Stimulated activated effector memory CD8-positive, alpha-beta T cell treated with anti-CD3 and anti-CD28 coated beads, Interleukin-12 subunit alpha, Interleukin-12 subunit beta, amount 100 ng/mL, for 72 hours (primary cell): ENCODE measurements at regions not wholly inside any gene's neighbourhood (a gene's known extent, or its start where the extent isn't known, plus 50 kb on each side); places are given as distances from the start of the nearest gene placed in this dataset.

Experiments used
- ATAC-seq: fragments of 150-1000 bp; cut with Tn5 transposase; 2 replicates; pipeline ENCODE4 v1.10.0; 2021
- DNase-seq, 2 donors: peaks; one replicate each; pipeline ENCODE4 v3.0.0; 2021 to 2022; ENCODE audit warnings: low spot score in 2 of 2
- H3K27ac Mint-ChIP-seq: one replicate; pipeline ENCODE4 v1.8.0; 2022; ENCODE audit warnings: mild to moderate bottlenecking, mixed read lengths
- H3K36me3 Mint-ChIP-seq: one replicate; pipeline ENCODE4 v1.8.0; 2022; ENCODE audit warnings: mild to moderate bottlenecking, mixed read lengths
- H3K4me1 Mint-ChIP-seq: one replicate; pipeline ENCODE4 v1.8.0; 2022; ENCODE audit warnings: mixed read lengths
- H3K4me3 Mint-ChIP-seq: one replicate; pipeline ENCODE4 v1.8.0; 2022; ENCODE audit warnings: mild to moderate bottlenecking, mixed read lengths
- H3K9me3 Mint-ChIP-seq: one replicate; pipeline ENCODE4 v1.8.0; 2022; ENCODE audit warnings: mixed read lengths

GRCh38 chr7:8908889-8909288 is 475.5 kb downstream of the NXPH1 start:
- Mint-ChIP-seq H3K4me1 (no peaks in the 10 kb centered on the region), H3K9me3 (no peaks in the 10 kb centered on the region), H3K27ac (no peak overlapping the region), H3K36me3 (no peaks in the 10 kb centered on the region), H3K4me3 (no peak overlapping the region)
- ATAC-seq (no peak), DNase-seq (no peak)

GRCh38 chr7:8913682-8914081 is 480.3 kb downstream of the NXPH1 start:
- DNase-seq (no peak), ATAC-seq (no peak)
- Mint-ChIP-seq H3K9me3 (peaks cover 4% of the 10 kb centered on the region), H3K4me3 (no peak overlapping the region), H3K27ac (no peak overlapping the region), H3K36me3 (no peaks in the 10 kb centered on the region), H3K4me1 (no peaks in the 10 kb centered on the region)

GRCh38 chr7:8921807-8922206 is 488.4 kb downstream of the NXPH1 start:
- Mint-ChIP-seq H3K4me3 (no peak overlapping the region), H3K36me3 (no peaks in the 10 kb centered on the region), H3K27ac (no peak overlapping the region), H3K9me3 (peaks cover 6% of the 10 kb centered on the region), H3K4me1 (no peaks in the 10 kb centered on the region)
- DNase-seq (no peak), ATAC-seq (no peak)

- DNase-seq = no peak
- ATAC-seq = no peak
- Mint-ChIP-seq H3K4me3 (no peak overlapping the region), H3K4me1 (no peaks in the 10 kb centered on the region), H3K36me3 (no peaks in the 10 kb centered on the region), H3K27ac (no peak overlapping the region), H3K9me3 (peaks cover 6% of the 10 kb centered on the region)
Measured at GRCh38 chr7:8922726-8923125, 489.3 kb downstream of the NXPH1 start.

- Mint-ChIP-seq H3K9me3 (peaks cover 6% of the 10 kb centered on the region), H3K36me3 (no peaks in the 10 kb centered on the region), H3K4me3 (no peak overlapping the region), H3K4me1 (no peaks in the 10 kb centered on the region), H3K27ac (no peak overlapping the region)
- ATAC-seq (no peak), DNase-seq (no peak)
Measured at GRCh38 chr7:8923164-8923806, 489.9 kb downstream of the NXPH1 start.

GRCh38 chr7:8931906-8932646 is 498.7 kb downstream of the NXPH1 start:
- ATAC-seq (no peak), DNase-seq (no peak)
- Mint-ChIP-seq H3K27ac (no peak overlapping the region), H3K4me3 (no peak overlapping the region), H3K4me1 (no peaks in the 10 kb centered on the region), H3K9me3 (peaks cover 20% of the 10 kb centered on the region), H3K36me3 (no peaks in the 10 kb centered on the region)

GRCh38 chr7:8932751-8933150 is 499.3 kb downstream of the NXPH1 start:
- ATAC-seq (no peak), DNase-seq (no peak)
- H3K9me3 Mint-ChIP-seq = peaks cover 24% of the 10 kb centered on the region
- no peaks in the 10 kb centered on the region for H3K36me3 Mint-ChIP-seq
- H3K4me1 Mint-ChIP-seq = no peaks in the 10 kb centered on the region
- H3K27ac Mint-ChIP-seq = no peak overlapping the region
- H3K4me3 Mint-ChIP-seq = no peak overlapping the region

GRCh38 chr7:8937204-8937603 is 503.8 kb downstream of the NXPH1 start:
- ATAC-seq (no peak), DNase-seq (no peak)
- H3K9me3 Mint-ChIP-seq = peaks cover 35% of the 10 kb centered on the region
- no peak overlapping the region for H3K4me3 Mint-ChIP-seq
- H3K4me1 Mint-ChIP-seq = no peaks in the 10 kb centered on the region
- H3K36me3 Mint-ChIP-seq = no peaks in the 10 kb centered on the region
- no peak overlapping the region for H3K27ac Mint-ChIP-seq

GRCh38 chr7:8938044-8938805 is 504.8 kb downstream of the NXPH1 start:
- Mint-ChIP-seq H3K9me3 (peaks cover 41% of the 10 kb centered on the region), H3K27ac (no peak overlapping the region), H3K36me3 (no peaks in the 10 kb centered on the region), H3K4me1 (no peaks in the 10 kb centered on the region), H3K4me3 (no peak overlapping the region)
- DNase-seq (no peak), ATAC-seq (no peak)

- Mint-ChIP-seq H3K4me1 (no peaks in the 10 kb centered on the region), H3K4me3 (no peak overlapping the region)
- ATAC-seq = no peak
Measured at GRCh38 chr7:8939446-8939845, 506.0 kb downstream of the NXPH1 start.

GRCh38 chr7:8963722-8964121 is 530.3 kb downstream of the NXPH1 start:
- H3K36me3 Mint-ChIP-seq = no peaks in the 10 kb centered on the region

More at GRCh38 chr7:8939446-8939845, 506.0 kb downstream of the NXPH1 start:
- Mint-ChIP-seq H3K9me3 (peaks cover 38% of the 10 kb centered on the region), H3K36me3 (no peaks in the 10 kb centered on the region), H3K27ac (no peak overlapping the region)
- no peak for DNase-seq

GRCh38 chr7:8965177-8965576 is 531.8 kb downstream of the NXPH1 start:
- no peaks in the 10 kb centered on the region for H3K4me1 Mint-ChIP-seq
- no peak for ATAC-seq
- no peak for DNase-seq
- peaks cover 17% of the 10 kb centered on the region for H3K9me3 Mint-ChIP-seq
- no peaks in the 10 kb centered on the region for H3K36me3 Mint-ChIP-seq
- no peak overlapping the region for H3K27ac Mint-ChIP-seq
- H3K4me3 Mint-ChIP-seq = no peak overlapping the region

More at GRCh38 chr7:8963722-8964121, 530.3 kb downstream of the NXPH1 start:
- DNase-seq (no peak), ATAC-seq (no peak)
- no peak overlapping the region for H3K4me3 Mint-ChIP-seq
- H3K27ac Mint-ChIP-seq = no peak overlapping the region
- H3K4me1 Mint-ChIP-seq = no peaks in the 10 kb centered on the region
- H3K9me3 Mint-ChIP-seq = peaks cover 16% of the 10 kb centered on the region

GRCh38 chr7:8973601-8974000 is 540.2 kb downstream of the NXPH1 start:
- Mint-ChIP-seq H3K4me3 (no peak overlapping the region), H3K9me3 (peaks cover 6% of the 10 kb centered on the region), H3K4me1 (no peaks in the 10 kb centered on the region), H3K36me3 (no peaks in the 10 kb centered on the region), H3K27ac (no peak overlapping the region)
- ATAC-seq (no peak), DNase-seq (no peak)

- Mint-ChIP-seq H3K4me3 (no peak overlapping the region), H3K9me3 (peaks cover 8% of the 10 kb centered on the region)
- no peak for DNase-seq
Measured at GRCh38 chr7:8975681-8976080, 542.3 kb downstream of the NXPH1 start.

GRCh38 chr7:8982338-8982992 is 549.1 kb downstream of the NXPH1 start:
- no peaks in the 10 kb centered on the region for H3K4me1 Mint-ChIP-seq
- no peak overlapping the region for H3K4me3 Mint-ChIP-seq
- ATAC-seq (no peak), DNase-seq (no peak)
- peaks cover 13% of the 10 kb centered on the region for H3K9me3 Mint-ChIP-seq
- no peaks in the 10 kb centered on the region for H3K36me3 Mint-ChIP-seq
- no peak overlapping the region for H3K27ac Mint-ChIP-seq

More at GRCh38 chr7:8975681-8976080, 542.3 kb downstream of the NXPH1 start:
- Mint-ChIP-seq H3K4me1 (no peaks in the 10 kb centered on the region), H3K36me3 (no peaks in the 10 kb centered on the region), H3K27ac (no peak overlapping the region)
- no peak for ATAC-seq
